Bone marrow (tissue), 2 donors: ENCODE measurements at regions not wholly inside any gene's neighbourhood (a gene's known extent, or its start where the extent isn't known, plus 50 kb on each side); places are given as distances from the start of the nearest gene placed in this dataset.
"Not testable (repeated sequence)": the region's sequence is repeated elsewhere in the genome, so short reads cannot be mapped to it uniquely, and the experiment has no call there.

ENCODE experiments used
- DNase-seq, 2 donors: peaks; one replicate each; lab custom pipeline; 2025; lab: John Stamatoyannopoulos, UW

- no peak for DNase-seq
These were observed 105.1 kb upstream of the RGPD4 start for GRCh38 chr2:107721586-107721985.

- DNase-seq: not testable (repeated sequence)
These were observed 100.9 kb upstream of the RGPD4 start for GRCh38 chr2:107725824-107726223.

- DNase-seq: no peak
These were observed 99.4 kb upstream of the RGPD4 start for GRCh38 chr2:107727318-107727717.

- no peak for DNase-seq
These were observed 98.1 kb upstream of the RGPD4 start for GRCh38 chr2:107728586-107728985.

- no peak for DNase-seq
These were observed 97.3 kb upstream of the RGPD4 start for GRCh38 chr2:107729440-107729839.

GRCh38 chr2:107730898-107731297 is 95.8 kb upstream of the RGPD4 start:
- no peak for DNase-seq

- DNase-seq: no peak
These were observed 95.3 kb upstream of the RGPD4 start for GRCh38 chr2:107731435-107731834.

GRCh38 chr2:107735201-107735600 is 91.5 kb upstream of the RGPD4 start:
- DNase-seq: no peak

GRCh38 chr2:107737756-107738155 is 88.9 kb upstream of the RGPD4 start:
- DNase-seq: no peak

- no peak for DNase-seq
These were observed 88.4 kb upstream of the RGPD4 start for GRCh38 chr2:107738266-107738665.

GRCh38 chr2:107740300-107740699 is 86.4 kb upstream of the RGPD4 start:
- no peak for DNase-seq

GRCh38 chr2:107742460-107743027 is 84.1 kb upstream of the RGPD4 start:
- no peak for DNase-seq

GRCh38 chr2:107743274-107743673 is 83.4 kb upstream of the RGPD4 start:
- DNase-seq: no peak

GRCh38 chr2:107745100-107745499 is 81.6 kb upstream of the RGPD4 start:
- DNase-seq: no peak

- not testable (repeated sequence) for DNase-seq
These were observed 80.0 kb upstream of the RGPD4 start for GRCh38 chr2:107746552-107747198.

- not testable (repeated sequence) for DNase-seq
These were observed 79.3 kb upstream of the RGPD4 start for GRCh38 chr2:107747199-107747963.

- DNase-seq: no peak
These were observed 78.6 kb upstream of the RGPD4 start for GRCh38 chr2:107747964-107748583.

- DNase-seq: no peak
These were observed 74.8 kb upstream of the RGPD4 start for GRCh38 chr2:107751936-107752335.

GRCh38 chr2:107753806-107754205 is 72.9 kb upstream of the RGPD4 start:
- not testable (repeated sequence) for DNase-seq

GRCh38 chr2:107757223-107757622 is 69.5 kb upstream of the RGPD4 start:
- DNase-seq: no peak

GRCh38 chr2:107760620-107761364 is 65.9 kb upstream of the RGPD4 start:
- DNase-seq: no peak

GRCh38 chr2:107772353-107772752 is 54.3 kb upstream of the RGPD4 start:
- no peak for DNase-seq
